PC-3 (cell line): ENCODE measurements at regions not wholly inside any gene's neighbourhood (a gene's known extent, or its start where the extent isn't known, plus 50 kb on each side); places are given as distances from the start of the nearest gene placed in this dataset.

Experiments
- ATAC-seq: fragments of 200-7000 bp; cut with Tn5 transposase; 2 replicates; pipeline ENCODE4 v1.9.1; 2020; ENCODE audit warnings: mild to moderate bottlenecking, moderate library complexity
- BruUV-seq: library from RNA; stranded (reverse); fragments of 400-500 nt; replicated peaks from 2 replicates; lab custom pipeline; 2021; lab: Mats Ljungman, UMichigan
- CTCF ChIA-PET: fragments of 300-600 bp; sonication (Branson Sonifier 250); formaldehyde crosslinking; loops from one replicate; lab custom pipeline; 2022; ENCODE audit warnings: antibody characterized with exemption; lab: Charles Lee
- POLR2A ChIA-PET: fragments of 300-600 bp; sonication (Branson Sonifier 250); formaldehyde crosslinking; loops from one replicate; lab custom pipeline; 2022; ENCODE audit warnings: antibody characterized with exemption; ENCODE audit not compliant: unreplicated experiment; lab: Charles Lee
- DNase-seq: peaks from one replicate; pipeline ENCODE4 v3.0.0-alpha.2; 2015
- H2AFZ ChIP-seq: fragments of 300-600 bp; sonication (generic); 2 replicates; pipeline ENCODE4 v1.6.0; 2016; ENCODE audit warnings: antibody characterized with exemption, low read length
- H3F3A ChIP-seq: fragments of 300-600 bp; sonication (generic); one replicate; pipeline ENCODE4 v1.6.0; 2017; ENCODE audit warnings: antibody characterized with exemption, low read length, control low read depth, mild to moderate bottlenecking; ENCODE audit not compliant: unreplicated experiment
- H3K27ac ChIP-seq: fragments of 300-600 bp; sonication (generic); 2 replicates; pipeline ENCODE4 v1.5.1; 2016; ENCODE audit warnings: mild to moderate bottlenecking, low read length
- H3K27me3 ChIP-seq: fragments of 300-600 bp; sonication (generic); 2 replicates; pipeline ENCODE4 v1.6.1; 2016; ENCODE audit warnings: low read length, mixed read lengths
- H3K36me3 ChIP-seq: fragments of 300-600 bp; sonication (generic); 2 replicates; pipeline ENCODE4 v1.6.1; 2016; ENCODE audit warnings: low read depth, mixed run types, low read length, mixed read lengths
- H3K4me1 ChIP-seq: fragments of 300-600 bp; sonication (generic); 2 replicates; pipeline ENCODE4 v1.5.1; 2016; ENCODE audit warnings: low read length; ENCODE audit not compliant: insufficient read depth
- H3K4me2 ChIP-seq: fragments of 300-600 bp; sonication (generic); 2 replicates; pipeline ENCODE4 v1.6.0; 2016; ENCODE audit warnings: low read length
- H3K4me3 ChIP-seq: fragments of 300-600 bp; sonication (generic); 2 replicates; pipeline ENCODE4 v1.5.1; 2016; ENCODE audit warnings: mild to moderate bottlenecking, low read length, mixed read lengths
- H3K79me2 ChIP-seq: fragments of 300-600 bp; sonication (generic); 2 replicates; pipeline ENCODE4 v1.6.1; 2017; ENCODE audit warnings: low read length, mixed read lengths
- H3K9ac ChIP-seq: fragments of 300-600 bp; sonication (generic); 2 replicates; pipeline ENCODE4 v1.6.0; 2016; ENCODE audit warnings: mild to moderate bottlenecking, low read length
- H3K9me2 ChIP-seq: fragments of 300-600 bp; sonication (generic); replicated peaks from 2 replicates; pipeline ENCODE4 v1.6.1; 2016; ENCODE audit warnings: mixed run types, low read length, mixed read lengths
- H3K9me3 ChIP-seq: fragments of 300-600 bp; sonication (generic); 2 replicates; pipeline ENCODE4 v1.6.1; 2016; ENCODE audit warnings: low read length, mixed read lengths
- H4K20me1 ChIP-seq: fragments of 300-600 bp; sonication (generic); 2 replicates; pipeline ENCODE4 v1.6.1; 2016; ENCODE audit warnings: low read length, mixed read lengths
- EZH2 ChIP-seq: fragments of 300-600 bp; sonication (generic); IDR thresholded peaks from one replicate; pipeline ENCODE4 v1.6.1; 2017; ENCODE audit warnings: antibody characterized with exemption, mild to moderate bottlenecking, low read length; ENCODE audit not compliant: unreplicated experiment
- EZH2phosphoT487 ChIP-seq: fragments of 300-600 bp; sonication (generic); IDR thresholded peaks from 2 replicates; pipeline ENCODE4 v1.6.1; 2018; ENCODE audit warnings: mild to moderate bottlenecking, antibody characterized with exemption, low read length, borderline replicate concordance
- intact Hi-C: fragments of 100-400 bp; cut with micrococcal nuclease; formaldehyde crosslinking; loops from 2 replicates; pipeline ENCODE4 v1.9.0; 2023
- TF ChIP-seq, protein P1 (sequence below): fragments of 300-600 bp; sonication (generic); conservative IDR thresholded peaks from 2 replicates; pipeline ENCODE4 v1.5.1; 2017; ENCODE audit warnings: antibody characterized with exemption, low read depth, mild to moderate bottlenecking, low read length

DNA sequence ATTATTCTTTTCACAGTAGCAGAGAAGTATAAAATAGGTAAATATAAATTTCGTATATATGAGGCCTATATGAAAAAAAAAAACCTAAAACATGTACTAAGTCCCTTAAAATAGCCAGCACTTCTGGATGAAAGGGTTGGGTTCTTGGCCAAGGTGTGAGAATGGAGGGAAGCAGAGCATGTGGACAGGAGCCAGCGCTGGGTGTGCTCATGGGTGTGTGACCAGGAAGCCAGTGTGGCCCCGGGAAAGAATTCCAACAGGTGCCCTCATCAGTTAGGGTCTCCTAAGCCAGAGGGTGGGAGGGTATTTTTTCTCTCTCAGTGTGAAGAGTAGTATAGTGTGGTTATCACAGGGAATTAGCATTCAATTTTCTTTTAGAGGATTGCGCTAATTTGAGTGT is 401.9 kb upstream of the IGFBP3 start:
- no peaks in the 10 kb centered on the region for H3K79me2 ChIP-seq
- H3K36me3 ChIP-seq, result no peaks in the 10 kb centered on the region
- no peak overlapping the region for H3K27ac ChIP-seq
- 0 out of 2 replicates have a peak, but pooled peaks cover 5% of the 10 kb centered on the region for H3K4me1 ChIP-seq
- POLR2A ChIA-PET, result interaction anchor here (0.5 kb wide), 1 partner anchor 10 kb away, joined by 4 read pairs; no protein-coding TSS in a partner anchor
- H3K4me3 ChIP-seq, result no peak overlapping the region
- DNase-seq, result no peak
- TF ChIP-seq, protein P1, sequence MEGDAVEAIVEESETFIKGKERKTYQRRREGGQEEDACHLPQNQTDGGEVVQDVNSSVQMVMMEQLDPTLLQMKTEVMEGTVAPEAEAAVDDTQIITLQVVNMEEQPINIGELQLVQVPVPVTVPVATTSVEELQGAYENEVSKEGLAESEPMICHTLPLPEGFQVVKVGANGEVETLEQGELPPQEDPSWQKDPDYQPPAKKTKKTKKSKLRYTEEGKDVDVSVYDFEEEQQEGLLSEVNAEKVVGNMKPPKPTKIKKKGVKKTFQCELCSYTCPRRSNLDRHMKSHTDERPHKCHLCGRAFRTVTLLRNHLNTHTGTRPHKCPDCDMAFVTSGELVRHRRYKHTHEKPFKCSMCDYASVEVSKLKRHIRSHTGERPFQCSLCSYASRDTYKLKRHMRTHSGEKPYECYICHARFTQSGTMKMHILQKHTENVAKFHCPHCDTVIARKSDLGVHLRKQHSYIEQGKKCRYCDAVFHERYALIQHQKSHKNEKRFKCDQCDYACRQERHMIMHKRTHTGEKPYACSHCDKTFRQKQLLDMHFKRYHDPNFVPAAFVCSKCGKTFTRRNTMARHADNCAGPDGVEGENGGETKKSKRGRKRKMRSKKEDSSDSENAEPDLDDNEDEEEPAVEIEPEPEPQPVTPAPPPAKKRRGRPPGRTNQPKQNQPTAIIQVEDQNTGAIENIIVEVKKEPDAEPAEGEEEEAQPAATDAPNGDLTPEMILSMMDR, result no peak
- TF ChIP-seq EZH2phosphoT487, result no peak
- TF ChIP-seq EZH2, result no peak
- H3K9me3 ChIP-seq, result no peaks in the 10 kb centered on the region
- no peaks in the 10 kb centered on the region; the same call in 1 of the 2 replicates for H3K9me2 ChIP-seq
- H3K27me3 ChIP-seq, result no peaks in the 10 kb centered on the region
- CTCF ChIA-PET, result no interaction called here
- no peak overlapping the region for H3K4me2 ChIP-seq
- H3K9ac ChIP-seq, result no peak overlapping the region
- H4K20me1 ChIP-seq, result no peaks in the 10 kb centered on the region
- no peak overlapping the region for H2AFZ ChIP-seq
- ATAC-seq, result no peak
- BruUV-seq, result no TSS peak
- intact Hi-C loops, result no loop called here
- H3F3A ChIP-seq, result no peaks in the 10 kb centered on the region

DNA sequence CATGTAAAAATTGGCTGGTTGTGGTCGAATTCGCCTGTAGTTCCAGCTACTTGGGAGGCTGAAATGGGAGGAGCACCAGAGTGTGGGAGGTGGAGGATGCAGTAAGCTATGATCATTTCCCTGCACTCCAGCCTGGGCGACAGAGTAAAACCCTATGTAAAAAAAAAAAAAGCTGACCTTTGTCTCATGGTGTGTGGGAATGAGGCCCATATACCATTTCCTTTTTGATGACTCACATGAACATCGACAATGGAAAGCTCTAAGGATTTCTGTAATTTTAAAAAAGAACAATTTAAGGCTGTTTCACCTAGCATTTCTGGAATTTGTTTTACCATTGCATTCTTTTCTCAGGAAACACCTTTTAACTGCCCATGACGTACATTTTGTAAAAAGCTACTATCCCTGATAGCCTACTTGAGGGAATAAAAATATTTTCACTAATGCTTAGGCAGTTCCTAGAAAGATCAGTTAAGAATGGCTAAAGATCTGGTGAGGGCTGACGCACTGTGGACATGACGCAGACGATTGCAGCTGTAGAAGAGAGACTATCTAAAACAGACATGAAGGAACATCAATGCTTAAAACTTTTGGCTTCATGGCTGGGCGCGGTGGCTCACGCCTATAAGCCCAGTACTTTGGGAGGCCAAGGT is 400.6 kb upstream of the IGFBP3 start:
- no peak overlapping the region; the same call in 1 of the 2 replicates for H3K4me2 ChIP-seq
- peak overlapping the region; percentile 13; the same call in 1 of the 2 replicates for H3K27ac ChIP-seq
- H2AFZ ChIP-seq, result no peak overlapping the region
- no TSS peak for BruUV-seq
- H3K4me3 ChIP-seq, result no peak overlapping the region
- no peak overlapping the region for H3K9ac ChIP-seq
- 0 out of 2 replicates have a peak, but pooled peaks cover 5% of the 10 kb centered on the region for H3K4me1 ChIP-seq
- ATAC-seq, result peak; percentile 72
- peak; percentile 46 for DNase-seq
- H3K36me3 ChIP-seq, result no peaks in the 10 kb centered on the region
- ChIA-PET CTCF (no interaction called here), POLR2A (no interaction called here)
- no peaks in the 10 kb centered on the region for H3K79me2 ChIP-seq
- intact Hi-C loops, result no loop called here
- no peaks in the 10 kb centered on the region; the same call in 1 of the 2 replicates for H3K9me2 ChIP-seq
- H3K9me3 ChIP-seq, result no peaks in the 10 kb centered on the region
- H3K27me3 ChIP-seq, result no peaks in the 10 kb centered on the region
- no peaks in the 10 kb centered on the region for H4K20me1 ChIP-seq
- H3F3A ChIP-seq, result no peaks in the 10 kb centered on the region
- TF ChIP-seq EZH2, result no peak
- no peak for TF ChIP-seq EZH2phosphoT487
- TF ChIP-seq, protein P1, result no peak

DNA sequence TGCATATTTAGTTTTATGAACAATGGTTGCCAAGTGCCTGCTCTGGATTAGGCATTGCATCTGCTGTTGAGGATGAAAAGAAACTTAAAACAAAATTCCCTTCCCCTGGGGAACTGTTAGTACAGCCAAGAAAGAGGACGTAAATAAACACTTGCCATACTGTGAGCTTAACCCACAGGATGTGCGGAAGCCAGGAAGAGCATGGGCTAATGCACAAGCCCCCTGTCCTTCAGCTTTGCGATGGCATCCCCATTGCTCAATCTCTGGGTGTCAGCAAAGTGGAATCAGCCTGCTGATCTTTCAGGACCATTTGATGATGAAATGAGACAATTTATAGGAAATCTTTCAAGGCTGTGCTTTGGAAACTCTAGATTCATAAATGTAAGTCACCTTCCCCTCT is 399.9 kb upstream of the IGFBP3 start:
- Histone ChIP-seq H3F3A (no peaks in the 10 kb centered on the region), H3K27me3 (no peaks in the 10 kb centered on the region), H3K36me3 (no peaks in the 10 kb centered on the region), H2AFZ (no peak overlapping the region), H3K79me2 (no peaks in the 10 kb centered on the region), H3K27ac (no peak overlapping the region), H3K9me2 (no peaks in the 10 kb centered on the region; the same call in 1 of the 2 replicates), H3K4me2 (no peak overlapping the region), H3K4me3 (no peak overlapping the region), H3K9ac (no peak overlapping the region), H3K9me3 (no peaks in the 10 kb centered on the region), H3K4me1 (0 out of 2 replicates have a peak, but pooled peaks cover 5% of the 10 kb centered on the region), H4K20me1 (no peaks in the 10 kb centered on the region)
- TF ChIP-seq, protein P1, result no peak
- no peak for TF ChIP-seq EZH2
- intact Hi-C loops, result no loop called here
- ChIA-PET POLR2A (no interaction called here), CTCF (no interaction called here)
- DNase-seq, result no peak
- BruUV-seq, result no TSS peak
- no peak for ATAC-seq
